GM12878 (cell line): ENCODE measurements at regions not wholly inside any gene's neighbourhood (a gene's known extent, or its start where the extent isn't known, plus 50 kb on each side); places are given as distances from the start of the nearest gene placed in this dataset.

ENCODE experiments used
- ATAC-seq: fragments of 200-7000 bp; cut with Tn5 transposase; 3 replicates; pipeline ENCODE4 v1.9.1; 2020; ENCODE audit warnings: mild to moderate bottlenecking, moderate library complexity
- BruUV-seq: library from RNA; stranded (reverse); fragments of 400-500 nt; replicated peaks from 2 replicates; lab custom pipeline; 2021; lab: Mats Ljungman, UMichigan
- CTCF ChIA-PET: fragments of 300-600 bp; sonication (Branson Sonifier 250); formaldehyde crosslinking; extraction: SDS; loops from one replicate; lab custom pipeline; 2021; ENCODE audit warnings: inconsistent platforms; lab: Yijun Ruan, JAX
- POLR2A ChIA-PET: fragments of 350-600 bp; formaldehyde crosslinking; extraction: SDS; loops from one replicate; lab custom pipeline; 2021; ENCODE audit warnings: inconsistent platforms; lab: Charles Lee
- RAD21 ChIA-PET: fragments of 300-600 bp; sonication (Branson Sonifier 250); formaldehyde crosslinking; loops from one replicate; lab custom pipeline; 2023; ENCODE audit warnings: antibody characterized with exemption; ENCODE audit not compliant: unreplicated experiment; lab: Charles Lee
- SMC1A ChIA-PET: fragments of 300-600 bp; sonication (Branson Sonifier 250); formaldehyde crosslinking; loops from one replicate; lab custom pipeline; 2023; ENCODE audit not compliant: unreplicated experiment, uncharacterized antibody; lab: Charles Lee
- DNase-seq: peaks from one replicate; pipeline ENCODE4 v3.0.0-alpha.2; 2011; ENCODE audit warnings: low read depth, low spot score
- FAIRE-seq: peaks from 3 replicates; lab custom pipeline; 2011; peaks lifted over from hg19 to GRCh38; lab: Jason Lieb, UNC
- H2AFZ ChIP-seq: 2 replicates; pipeline ENCODE4 v1.6.0; 2011; ENCODE audit warnings: low read depth, low read length, control low read depth; ENCODE audit not compliant: control insufficient read depth
- H3K27ac ChIP-seq: 2 replicates; pipeline ENCODE4 v1.5.1; 2011; ENCODE audit warnings: control low read depth; ENCODE audit not compliant: control insufficient read depth, insufficient read depth
- H3K27me3 ChIP-seq, 2 experiments: replicated peaks in 1 of 2; 2 replicates each; pipeline versions ENCODE4 v1.6.0 to v1.6.1; 2011; ENCODE audit warnings: low read length in 1 of 2; ENCODE audit not compliant: control insufficient read depth in 2 of 2, insufficient read depth in 2 of 2
- H3K36me3 ChIP-seq, 2 experiments: 2 replicates each; pipeline ENCODE4 v1.5.1; 2011; ENCODE audit warnings: low read length in 1 of 2; ENCODE audit not compliant: control insufficient read depth in 2 of 2, insufficient read depth in 2 of 2
- H3K4me1 ChIP-seq: 2 replicates; pipeline ENCODE4 v1.6.1; 2011; ENCODE audit warnings: mild to moderate bottlenecking, low read length, moderate library complexity, mixed read lengths; ENCODE audit not compliant: control insufficient read depth, insufficient read depth
- H3K4me2 ChIP-seq: 2 replicates; pipeline ENCODE4 v1.6.0; 2011; ENCODE audit warnings: control low read depth; ENCODE audit not compliant: control insufficient read depth, insufficient read depth
- H3K4me3 ChIP-seq: fragments of 200-600 bp; sonication (generic); 2 replicates; pipeline ENCODE4 v1.5.1; 2016
- H3K79me2 ChIP-seq: 2 replicates; pipeline ENCODE4 v1.6.0; 2011; ENCODE audit warnings: low read length; ENCODE audit not compliant: control insufficient read depth, insufficient read depth
- H3K9ac ChIP-seq: 2 replicates; pipeline ENCODE4 v1.8.0; 2011; ENCODE audit warnings: low read length, control low read depth, mixed read lengths; ENCODE audit not compliant: control insufficient read depth, insufficient read depth
- H3K9me3 ChIP-seq: replicated peaks from 3 replicates; pipeline ENCODE4 v1.5.1; 2011; ENCODE audit warnings: mild to moderate bottlenecking, low read length; ENCODE audit not compliant: control insufficient read depth, insufficient read depth
- H4K20me1 ChIP-seq: 2 replicates; pipeline ENCODE4 v1.6.0; 2011; ENCODE audit not compliant: control insufficient read depth, insufficient read depth
- BRCA1 ChIP-seq: IDR thresholded peaks from 2 replicates; pipeline ENCODE4 v1.6.1; 2011; ENCODE audit warnings: low read depth, low read length, improper control_type of control experiment
- CBX3 ChIP-seq: fragments of 200-600 bp; sonication (generic); IDR thresholded peaks from 2 replicates; pipeline ENCODE4 v1.6.1; 2016; ENCODE audit warnings: low read depth, borderline replicate concordance
- EZH2 ChIP-seq: IDR thresholded peaks from 2 replicates; pipeline ENCODE4 v1.6.1; 2012; ENCODE audit warnings: low read depth, mild to moderate bottlenecking, control low read depth, inconsistent platforms, low read length, borderline replicate concordance; ENCODE audit not compliant: control insufficient read depth
- HCFC1 ChIP-seq: fragments of 150-350 bp; IDR thresholded peaks from 2 replicates; pipeline ENCODE4 v1.6.1; 2014; ENCODE audit warnings: low read length
- KLF5 ChIP-seq: fragments of 450-650 bp; IDR thresholded peaks from 2 replicates; pipeline ENCODE4 v1.6.1; 2014; ENCODE audit warnings: mild to moderate bottlenecking; ENCODE audit not compliant: partially characterized antibody
- NR2C2 ChIP-seq: IDR thresholded peaks from 2 replicates; pipeline ENCODE4 v1.6.1; 2011; ENCODE audit warnings: borderline replicate concordance, low read depth; ENCODE audit not compliant: control insufficient read depth, insufficient read length
- SREBF1 ChIP-seq: IDR thresholded peaks from 2 replicates; pipeline ENCODE4 v1.6.1; 2012; ENCODE audit warnings: mild to moderate bottlenecking, low read length
- SRF ChIP-seq, 2 experiments: IDR thresholded peaks; 2 replicates each; pipeline ENCODE4 v1.6.1; 2011; ENCODE audit warnings: low read depth in 2 of 2, low read length in 2 of 2, mild to moderate bottlenecking in 1 of 2, moderate library complexity in 1 of 2
- ZNF622 ChIP-seq: fragments of 450-650 bp; IDR thresholded peaks from 2 replicates; pipeline ENCODE4 v1.6.1; 2017; ENCODE audit warnings: mild to moderate bottlenecking, inconsistent platforms
- WGBS: methylation state at CpG from one replicate; pipeline ENCODE4 v1.1.6; 2016; ENCODE audit warnings: low lambda C conversion rate; ENCODE audit not compliant: insufficient replicate concordance, insufficient coverage; ENCODE audit errors: missing lambda C conversion rate; 5-methylcytosine and 5-hydroxymethylcytosine counted together
- in situ Hi-C: fragments of 300-500 bp; cut with MboI; formaldehyde crosslinking; loops from 9 replicates; pipeline ENCODE4 v1.14.3; 2018; ENCODE audit warnings: mixed read lengths
- intact Hi-C: fragments of 100-400 bp; cut with micrococcal nuclease; formaldehyde crosslinking; loops from one replicate; pipeline ENCODE4 v1.14.2; 2022; ENCODE audit not compliant: unreplicated experiment
- TF ChIP-seq, protein P1 (sequence below): fragments of 450-650 bp; IDR thresholded peaks from 2 replicates; pipeline ENCODE4 v1.6.1; 2017; ENCODE audit warnings: antibody characterized with exemption, mild to moderate bottlenecking, moderate library complexity
- TF ChIP-seq, protein P2 (sequence below): fragments of 450-650 bp; formaldehyde crosslinking; IDR thresholded peaks from 2 replicates; pipeline ENCODE4 v1.4.0; 2022; ENCODE audit warnings: mild to moderate bottlenecking, moderate library complexity

DNA sequence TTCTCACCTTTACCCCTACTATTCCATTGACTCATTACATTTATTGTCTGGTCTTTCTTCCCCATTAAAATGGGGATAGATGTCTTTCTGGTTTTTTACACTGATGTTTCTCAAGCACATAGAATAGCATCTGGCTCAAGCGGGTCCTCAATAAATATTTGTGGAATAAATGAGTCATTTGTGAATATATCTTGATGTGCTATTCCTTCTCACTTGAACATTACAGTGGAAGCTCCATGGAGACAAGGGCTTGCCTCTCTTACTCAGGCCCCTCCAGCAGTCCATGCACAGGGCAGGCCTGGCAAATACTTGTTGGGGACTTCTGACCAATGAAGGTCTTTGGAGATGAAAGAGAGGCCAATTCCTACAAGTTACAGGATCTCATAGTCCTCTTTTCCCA, 151.7 kb upstream of the TAS2R1 start:
- H2AFZ ChIP-seq: no peak overlapping the region
- no peaks in the 10 kb centered on the region for H4K20me1 ChIP-seq
- H3K36me3 ChIP-seq: no peaks in the 10 kb centered on the region
- FAIRE-seq (no peak), ATAC-seq (no peak)
- 0% methylated on average over 1 of the region's 1 CpG for WGBS
- H3K27ac ChIP-seq: no peak overlapping the region
- H3K4me2 ChIP-seq: no peak overlapping the region
- no TSS peak for BruUV-seq
- TF ChIP-seq SREBF1 (no peak), SRF (IDR thresholded peaks at IDR 0.05; ENCODE audit: low read depth in 2 of 2, low read length in 2 of 2) (no peak), EZH2 (no peak)
- TF ChIP-seq, all 136 proteins: peak for 0
- SMC1A ChIA-PET: no interaction called here
- Histone ChIP-seq H3K4me1 (no peaks in the 10 kb centered on the region), H3K27me3 (no peaks in the 10 kb centered on the region; a peak in 2 of 4 replicates), H3K4me3 (no peak overlapping the region), H3K79me2 (no peaks in the 10 kb centered on the region), H3K9me3 (no peaks in the 10 kb centered on the region), H3K9ac (no peak overlapping the region)
- intact Hi-C loops (no loop called here), in situ Hi-C loops (no loop called here)
- DNase-seq: no peak
- POLR2A ChIA-PET: no interaction called here
- CTCF ChIA-PET: no interaction called here
- RAD21 ChIA-PET: no interaction called here

DNA sequence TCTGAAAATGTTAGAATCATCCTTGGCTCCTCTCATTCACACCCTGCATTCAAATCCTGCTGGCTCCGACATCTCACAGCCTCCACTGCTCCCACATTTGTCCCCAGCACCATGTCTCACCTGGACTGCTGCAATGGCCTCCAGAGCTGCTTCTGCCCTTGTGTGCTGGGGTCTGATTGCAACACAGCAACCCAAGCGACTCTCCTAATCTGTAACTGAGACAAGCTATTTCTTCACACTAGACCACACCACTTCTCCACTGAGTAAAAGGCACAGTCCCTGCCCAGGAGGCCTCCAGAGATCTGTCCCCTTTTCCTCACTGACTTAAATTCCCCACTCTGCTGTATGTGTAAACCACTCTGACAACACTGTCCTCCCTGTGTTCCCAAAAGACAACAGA, 151.1 kb upstream of the TAS2R1 start:
- ATAC-seq: no peak

More for the DNA sequence above, 151.1 kb upstream of the TAS2R1 start:
- no peaks in the 10 kb centered on the region; a peak in 2 of 4 replicates for H3K27me3 ChIP-seq
- DNase-seq: no peak
- H2AFZ ChIP-seq: no peak overlapping the region
- in situ Hi-C loops: no loop called here
- no peaks in the 10 kb centered on the region for H3K79me2 ChIP-seq
- FAIRE-seq: no peak
- H3K4me3 ChIP-seq: no peak overlapping the region
- intact Hi-C loops: no loop called here
- H3K4me2 ChIP-seq: no peak overlapping the region
- H3K4me1 ChIP-seq: no peaks in the 10 kb centered on the region
- WGBS: 3% methylated on average over 2 of the region's 2 CpGs
- POLR2A ChIA-PET: no interaction called here
- RAD21 ChIA-PET: no interaction called here
- H3K27ac ChIP-seq: no peak overlapping the region
- no peaks in the 10 kb centered on the region for H3K36me3 ChIP-seq
- no TSS peak for BruUV-seq
- SMC1A ChIA-PET: no interaction called here
- CTCF ChIA-PET: no interaction called here
- no peaks in the 10 kb centered on the region for H4K20me1 ChIP-seq
- no peak overlapping the region for H3K9ac ChIP-seq
- H3K9me3 ChIP-seq: no peaks in the 10 kb centered on the region
- TF ChIP-seq KLF5 (no peak), ZNF622 (no peak), NR2C2 (no peak), HCFC1 (no peak), CBX3 (no peak), BRCA1 (no peak)
- TF ChIP-seq, protein P1, sequence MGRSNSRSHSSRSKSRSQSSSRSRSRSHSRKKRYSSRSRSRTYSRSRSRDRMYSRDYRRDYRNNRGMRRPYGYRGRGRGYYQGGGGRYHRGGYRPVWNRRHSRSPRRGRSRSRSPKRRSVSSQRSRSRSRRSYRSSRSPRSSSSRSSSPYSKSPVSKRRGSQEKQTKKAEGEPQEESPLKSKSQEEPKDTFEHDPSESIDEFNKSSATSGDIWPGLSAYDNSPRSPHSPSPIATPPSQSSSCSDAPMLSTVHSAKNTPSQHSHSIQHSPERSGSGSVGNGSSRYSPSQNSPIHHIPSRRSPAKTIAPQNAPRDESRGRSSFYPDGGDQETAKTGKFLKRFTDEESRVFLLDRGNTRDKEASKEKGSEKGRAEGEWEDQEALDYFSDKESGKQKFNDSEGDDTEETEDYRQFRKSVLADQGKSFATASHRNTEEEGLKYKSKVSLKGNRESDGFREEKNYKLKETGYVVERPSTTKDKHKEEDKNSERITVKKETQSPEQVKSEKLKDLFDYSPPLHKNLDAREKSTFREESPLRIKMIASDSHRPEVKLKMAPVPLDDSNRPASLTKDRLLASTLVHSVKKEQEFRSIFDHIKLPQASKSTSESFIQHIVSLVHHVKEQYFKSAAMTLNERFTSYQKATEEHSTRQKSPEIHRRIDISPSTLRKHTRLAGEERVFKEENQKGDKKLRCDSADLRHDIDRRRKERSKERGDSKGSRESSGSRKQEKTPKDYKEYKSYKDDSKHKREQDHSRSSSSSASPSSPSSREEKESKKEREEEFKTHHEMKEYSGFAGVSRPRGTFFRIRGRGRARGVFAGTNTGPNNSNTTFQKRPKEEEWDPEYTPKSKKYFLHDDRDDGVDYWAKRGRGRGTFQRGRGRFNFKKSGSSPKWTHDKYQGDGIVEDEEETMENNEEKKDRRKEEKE: no peak
- TF ChIP-seq, protein P2, sequence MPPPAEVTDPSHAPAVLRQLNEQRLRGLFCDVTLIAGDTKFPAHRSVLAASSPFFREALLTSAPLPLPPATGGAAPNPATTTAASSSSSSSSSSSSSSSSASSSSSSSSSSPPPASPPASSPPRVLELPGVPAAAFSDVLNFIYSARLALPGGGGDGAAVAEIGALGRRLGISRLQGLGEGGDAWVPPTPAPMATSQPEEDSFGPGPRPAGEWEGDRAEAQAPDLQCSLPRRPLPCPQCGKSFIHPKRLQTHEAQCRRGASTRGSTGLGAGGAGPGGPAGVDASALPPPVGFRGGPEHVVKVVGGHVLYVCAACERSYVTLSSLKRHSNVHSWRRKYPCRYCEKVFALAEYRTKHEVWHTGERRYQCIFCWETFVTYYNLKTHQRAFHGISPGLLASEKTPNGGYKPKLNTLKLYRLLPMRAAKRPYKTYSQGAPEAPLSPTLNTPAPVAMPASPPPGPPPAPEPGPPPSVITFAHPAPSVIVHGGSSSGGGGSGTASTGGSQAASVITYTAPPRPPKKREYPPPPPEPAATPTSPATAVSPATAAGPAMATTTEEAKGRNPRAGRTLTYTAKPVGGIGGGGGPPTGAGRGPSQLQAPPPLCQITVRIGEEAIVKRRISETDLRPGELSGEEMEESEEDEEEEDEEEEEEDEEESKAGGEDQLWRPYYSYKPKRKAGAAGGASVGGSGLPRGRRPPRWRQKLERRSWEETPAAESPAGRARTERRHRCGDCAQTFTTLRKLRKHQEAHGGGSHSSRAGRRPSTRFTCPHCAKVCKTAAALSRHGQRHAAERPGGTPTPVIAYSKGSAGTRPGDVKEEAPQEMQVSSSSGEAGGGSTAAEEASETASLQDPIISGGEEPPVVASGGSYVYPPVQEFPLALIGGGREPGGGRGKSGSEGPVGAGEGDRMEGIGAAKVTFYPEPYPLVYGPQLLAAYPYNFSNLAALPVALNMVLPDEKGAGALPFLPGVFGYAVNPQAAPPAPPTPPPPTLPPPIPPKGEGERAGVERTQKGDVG: no peak
